GM12865 (cell line): ENCODE measurements at regions not wholly inside any gene's neighbourhood (a gene's known extent, or its start where the extent isn't known, plus 50 kb on each side); places are given as distances from the start of the nearest gene placed in this dataset.

ENCODE experiments used
- DNase-seq: peaks from one replicate; pipeline ENCODE4 v3.0.0; 2010; ENCODE audit warnings: low read depth
- H3K4me3 ChIP-seq: 2 replicates; pipeline ENCODE4 v1.5.1; 2011; ENCODE audit warnings: mild to moderate bottlenecking, low read depth, low read length, control low read depth
- CTCF ChIP-seq: IDR thresholded peaks from 2 replicates; pipeline ENCODE4 v1.5.1; 2011; ENCODE audit warnings: low read length, control low read depth, low read depth, inconsistent platforms; ENCODE audit not compliant: insufficient read depth; ENCODE audit errors: missing control alignments

GRCh38 chr3:1703169-1703568 lies 395.5 kb upstream of the CNTN4 start:
- TF ChIP-seq CTCF = no peak
- no peak for DNase-seq
- H3K4me3 ChIP-seq = no peak overlapping the region

- no peak for DNase-seq
- H3K4me3 ChIP-seq = no peak overlapping the region
- TF ChIP-seq CTCF = no peak
Observed at GRCh38 chr3:1710663-1711062, 388.0 kb upstream of the CNTN4 start.

GRCh38 chr3:1717524-1717923 lies 381.1 kb upstream of the CNTN4 start:
- no peak overlapping the region for H3K4me3 ChIP-seq
- TF ChIP-seq CTCF = no peak
- DNase-seq = no peak

- no peak for TF ChIP-seq CTCF
- no peak overlapping the region for H3K4me3 ChIP-seq
- DNase-seq = no peak
Observed at GRCh38 chr3:1723726-1724125, 374.9 kb upstream of the CNTN4 start.

GRCh38 chr3:1726741-1727140 lies 371.9 kb upstream of the CNTN4 start:
- H3K4me3 ChIP-seq = no peak overlapping the region
- no peak for DNase-seq
- no peak for TF ChIP-seq CTCF

GRCh38 chr3:1727242-1727641 lies 371.4 kb upstream of the CNTN4 start:
- no peak for TF ChIP-seq CTCF
- H3K4me3 ChIP-seq = no peak overlapping the region
- no peak for DNase-seq

- no peak for DNase-seq
- TF ChIP-seq CTCF = no peak
- no peak overlapping the region for H3K4me3 ChIP-seq
Observed at GRCh38 chr3:1728510-1728909, 370.2 kb upstream of the CNTN4 start.
